ENCODE measurements at regions not wholly inside any gene's neighbourhood (a gene's known extent, or its start where the extent isn't known, plus 50 kb on each side); places are given as distances from the start of the nearest gene placed in this dataset.

DNA sequence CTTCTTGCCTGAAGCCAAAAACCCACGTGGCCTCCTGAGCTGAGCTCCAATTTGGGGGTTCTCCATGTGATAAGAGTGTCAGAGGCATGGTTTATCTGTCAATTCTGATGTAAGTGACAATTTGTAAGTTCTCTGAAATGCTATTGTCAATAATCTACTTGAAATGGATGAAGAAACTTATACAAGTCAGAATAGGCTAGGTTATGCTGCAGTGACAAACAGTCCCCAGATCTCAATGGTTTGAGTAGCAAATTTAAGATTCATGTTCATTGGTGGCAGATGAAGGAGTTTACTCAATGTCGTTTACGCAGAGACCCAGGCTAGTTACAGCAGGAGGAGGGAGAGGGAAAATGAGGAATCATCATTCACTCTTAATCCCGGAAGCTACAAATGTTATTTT, 352.4 kb downstream of the KIF16B start:
- no peak for DNase-seq (ENCODE audit: low spot score)

DNA sequence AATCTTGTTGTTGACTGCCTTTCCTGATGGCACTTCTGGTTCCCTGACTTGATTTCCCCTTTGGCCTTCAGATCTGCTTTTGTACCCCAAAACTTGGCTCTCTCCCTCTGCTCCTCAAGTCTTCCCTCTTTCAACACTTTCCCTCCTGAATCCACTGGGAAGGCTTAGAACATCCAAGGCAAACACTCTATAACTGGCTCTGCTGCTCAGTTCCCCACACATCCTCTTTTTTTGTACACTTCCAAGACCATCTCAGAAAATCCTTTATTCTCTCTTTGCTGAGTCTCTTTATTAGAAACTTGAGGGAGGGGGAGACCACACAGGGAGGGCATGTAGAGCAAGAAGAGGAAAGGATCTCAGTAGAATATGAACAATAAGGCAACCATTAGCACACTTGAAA, 354.1 kb downstream of the KIF16B start:
- no peak for DNase-seq (ENCODE audit: low spot score)

DNA sequence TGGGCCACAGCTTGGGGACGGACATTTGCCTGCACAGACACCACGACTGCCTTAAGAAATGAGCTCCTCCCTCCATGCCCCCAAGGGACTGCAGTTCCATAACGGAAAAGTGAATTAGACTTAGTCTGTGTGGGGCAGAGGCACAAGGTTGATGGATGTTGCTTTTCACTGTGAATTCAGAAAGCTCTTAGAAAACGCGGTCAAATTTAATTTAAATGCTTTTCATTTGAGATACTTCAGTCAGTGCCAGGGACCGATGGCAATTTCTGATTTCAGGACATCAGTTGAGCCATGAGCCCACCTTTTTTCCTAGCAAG, 356.4 kb downstream of the KIF16B start:
- DNase-seq (ENCODE audit: low spot score), result no peak

DNA sequence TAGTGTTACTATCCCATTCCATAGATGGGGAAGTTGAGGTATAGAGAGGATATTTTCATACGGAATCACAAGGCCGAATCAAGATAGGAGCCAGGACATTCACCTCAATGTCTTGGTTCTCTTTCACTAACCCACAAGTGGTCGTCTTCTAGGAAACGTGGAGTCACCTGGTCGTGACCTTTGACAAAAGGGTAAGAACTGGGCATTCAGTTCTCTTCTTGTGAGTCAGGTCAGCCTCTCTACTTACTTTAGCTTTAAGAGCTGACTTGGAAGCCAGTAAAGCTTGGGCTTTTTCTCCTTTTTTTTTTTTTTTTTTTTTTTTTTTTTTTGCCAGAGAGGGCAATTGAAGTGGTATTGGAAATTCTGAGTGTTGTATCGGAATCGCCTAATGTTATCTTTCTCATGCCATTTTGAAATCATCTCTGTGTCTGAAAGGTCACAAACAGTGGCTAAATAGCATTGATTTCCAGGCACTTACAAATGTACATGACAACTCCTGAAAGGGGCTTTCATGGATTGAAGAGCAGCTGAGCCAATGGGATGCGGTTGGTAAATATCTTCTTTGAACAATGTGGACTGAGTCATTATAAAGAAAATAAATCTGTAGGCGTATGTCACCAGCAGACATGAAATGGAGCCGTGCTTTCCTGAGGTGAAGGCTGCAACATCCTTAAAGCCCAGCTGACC, 356.9 kb downstream of the KIF16B start:
- no peak for DNase-seq (ENCODE audit: low spot score)

DNA sequence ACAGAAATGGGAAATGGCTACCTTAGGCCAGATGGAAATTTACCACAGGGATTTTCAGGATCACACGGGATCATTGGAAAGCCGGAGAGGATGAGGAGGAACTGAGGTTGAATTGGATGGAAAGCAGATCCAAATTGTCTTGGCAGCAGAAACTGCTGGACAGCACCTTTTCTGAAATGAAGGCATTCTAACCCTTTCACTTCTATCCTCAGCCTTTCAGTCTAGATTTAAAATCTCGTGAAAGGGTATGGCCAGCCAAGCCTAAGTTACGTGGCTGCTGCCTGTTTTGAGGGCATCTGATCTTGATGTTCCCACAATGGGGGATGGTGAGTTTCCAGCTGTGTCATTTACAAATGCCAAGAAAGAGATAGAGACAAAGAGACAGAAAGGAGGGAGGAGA, 358.2 kb downstream of the KIF16B start:
- no peak for DNase-seq (ENCODE audit: low spot score)

DNA sequence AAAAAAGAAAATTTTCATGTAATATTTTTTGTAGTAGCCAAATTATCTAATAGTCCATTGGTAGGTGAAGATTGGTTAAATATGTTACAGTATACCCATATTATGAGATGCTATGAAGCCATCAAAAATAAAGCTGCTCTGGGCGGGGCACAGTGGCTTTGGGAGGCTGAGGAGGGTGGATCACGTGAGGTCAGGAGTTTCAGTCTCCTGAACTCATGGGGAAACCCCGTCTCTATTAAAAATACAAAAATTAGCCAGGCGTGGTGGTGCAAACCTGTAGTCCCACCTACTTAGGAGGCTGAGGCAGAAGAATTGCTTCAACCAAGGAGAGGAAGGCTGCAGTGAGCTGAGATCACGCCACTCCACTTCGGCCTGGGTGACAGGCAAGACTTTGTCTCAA, 360.5 kb downstream of the KIF16B start:
- no peak for DNase-seq (ENCODE audit: low spot score)

DNA sequence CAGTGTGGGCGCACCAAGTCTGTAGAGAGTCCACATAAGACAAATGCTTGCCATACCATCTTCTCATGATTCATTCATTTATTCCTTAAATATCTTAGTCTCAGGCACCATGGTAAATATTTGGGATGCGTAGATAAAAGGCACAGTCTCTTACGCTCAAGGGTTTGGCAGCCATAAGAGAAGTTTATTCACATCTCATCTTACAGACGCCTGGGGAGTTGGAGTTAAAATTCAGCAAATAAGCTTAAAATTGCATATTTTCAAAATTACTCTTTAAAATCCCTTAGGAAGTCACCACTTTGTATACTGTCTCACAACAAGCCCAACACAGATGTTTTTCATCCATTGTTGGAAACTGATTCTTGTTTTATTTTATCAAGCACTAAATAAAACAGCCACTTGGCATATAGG, 363.3 kb downstream of the KIF16B start:
- no peak for DNase-seq (ENCODE audit: low spot score)

DNA sequence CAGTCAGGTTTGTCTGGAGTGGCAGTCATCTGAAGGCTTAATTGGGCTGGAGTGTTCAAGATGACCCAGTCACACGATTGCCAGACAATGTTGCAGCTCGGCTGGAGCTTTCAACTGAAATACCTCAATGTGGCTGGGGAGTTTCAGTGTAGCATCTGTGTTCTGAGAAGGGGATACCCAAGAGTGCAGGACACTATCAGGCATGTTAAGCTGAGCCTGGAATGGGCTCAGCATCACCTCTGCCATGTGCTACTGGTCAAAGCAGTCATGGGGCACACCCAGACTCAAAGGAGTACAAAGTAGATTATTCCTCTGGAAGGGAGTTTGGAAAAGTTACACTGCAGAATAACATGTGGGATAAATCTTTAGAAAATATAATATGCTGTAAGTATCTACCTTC, 363.9 kb downstream of the KIF16B start:
- no peak for DNase-seq (ENCODE audit: low spot score)

DNA sequence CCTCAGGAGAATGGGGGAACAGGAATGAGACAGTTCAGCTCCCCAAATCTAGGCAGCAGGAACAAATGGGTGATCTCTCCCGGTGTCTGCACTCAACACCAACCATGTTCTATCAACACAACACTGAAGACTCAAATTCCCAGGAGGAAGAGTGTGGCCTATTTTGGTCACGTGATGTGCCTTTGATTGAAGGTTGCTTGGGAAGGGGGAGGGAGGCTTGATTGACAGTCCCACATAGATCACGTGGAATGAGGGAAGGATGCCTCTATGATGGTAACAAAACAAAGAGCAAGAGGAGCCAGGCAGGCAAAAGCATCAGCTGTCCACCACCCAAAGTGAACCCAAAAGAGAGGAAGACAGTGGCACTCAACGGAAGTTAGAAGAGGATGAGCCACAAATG, 364.8 kb downstream of the KIF16B start:
- DNase-seq (ENCODE audit: low spot score), result no peak

DNA sequence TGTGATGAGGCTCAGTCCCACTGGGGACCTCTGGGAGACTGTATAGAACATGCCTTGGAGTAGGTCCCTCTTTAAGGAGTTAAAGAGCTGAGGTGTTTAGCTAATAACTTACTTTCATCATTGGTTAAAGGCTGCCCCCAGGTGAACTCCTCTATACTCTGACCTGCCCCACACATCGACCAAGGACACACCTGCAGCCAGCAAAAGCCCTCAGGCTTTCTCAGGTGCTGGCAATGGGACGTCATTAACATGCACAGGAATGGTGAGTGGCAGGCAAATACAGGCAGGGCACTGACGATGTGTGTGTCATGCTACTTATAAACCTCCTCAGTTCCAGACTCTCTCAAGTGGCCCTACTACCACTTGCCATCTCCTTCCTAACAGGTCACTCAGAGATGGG, 366.4 kb downstream of the KIF16B start:
- DNase-seq (ENCODE audit: low spot score), result no peak

DNA sequence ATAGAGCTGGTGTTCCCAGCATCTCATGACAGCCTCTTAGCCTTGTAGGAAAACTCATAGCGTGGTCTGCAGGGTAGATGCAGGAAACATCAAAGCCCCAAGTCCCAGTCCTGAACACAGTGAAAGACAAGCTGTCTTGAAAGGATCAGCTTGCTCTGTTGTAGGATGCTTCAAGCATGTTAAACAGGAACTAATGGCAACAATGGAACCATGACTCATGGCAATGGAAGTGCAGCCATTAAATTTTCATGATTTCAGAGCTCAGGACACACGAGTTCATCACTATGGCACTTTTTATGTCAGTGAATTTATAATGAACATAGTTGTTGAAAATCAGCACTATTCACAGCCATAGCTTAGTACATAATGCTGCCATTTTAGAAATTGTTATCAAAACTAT, 367.7 kb downstream of the KIF16B start:
- no peak for DNase-seq (ENCODE audit: low spot score)

DNA sequence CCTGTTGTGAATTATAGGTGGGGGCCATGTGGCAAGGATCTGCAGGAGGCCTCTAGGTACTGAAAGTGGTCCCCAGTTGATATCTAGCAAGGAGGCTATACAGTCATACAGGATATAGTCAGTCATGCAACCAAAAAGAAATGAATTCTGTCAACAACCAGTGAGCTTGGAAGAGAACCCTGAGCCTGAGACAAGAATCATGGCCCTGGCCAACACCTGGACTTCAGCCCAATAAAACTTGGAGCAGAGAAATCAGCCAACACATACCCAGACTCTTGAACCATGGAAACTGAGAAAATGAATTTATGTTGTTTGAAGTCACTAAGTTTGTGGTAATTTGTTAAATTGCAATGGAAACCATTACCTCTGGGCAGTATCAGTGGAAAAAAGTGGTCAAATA, 370.2 kb downstream of the KIF16B start:
- no peak for DNase-seq (ENCODE audit: low spot score)

DNA sequence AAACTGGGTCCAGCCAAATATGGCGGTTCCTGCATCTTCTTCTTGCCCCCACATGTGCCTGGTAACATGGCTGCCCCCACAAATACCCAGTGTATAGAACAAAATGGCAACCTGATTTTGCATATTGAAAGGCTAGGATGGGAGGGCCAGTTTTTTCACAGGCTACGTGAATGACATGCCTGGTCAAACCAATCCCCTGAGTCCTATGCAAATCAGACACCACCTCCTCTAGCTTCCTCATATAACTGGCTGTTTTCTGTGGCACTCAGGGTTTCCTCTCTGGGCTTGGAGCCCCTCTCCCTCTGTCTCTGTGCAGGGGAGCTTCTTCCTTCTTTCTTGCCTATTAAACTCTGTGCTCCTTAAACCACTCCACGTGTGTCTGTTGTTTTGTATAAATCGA, 372.1 kb downstream of the KIF16B start:
- no peak for DNase-seq (ENCODE audit: low spot score)

DNA sequence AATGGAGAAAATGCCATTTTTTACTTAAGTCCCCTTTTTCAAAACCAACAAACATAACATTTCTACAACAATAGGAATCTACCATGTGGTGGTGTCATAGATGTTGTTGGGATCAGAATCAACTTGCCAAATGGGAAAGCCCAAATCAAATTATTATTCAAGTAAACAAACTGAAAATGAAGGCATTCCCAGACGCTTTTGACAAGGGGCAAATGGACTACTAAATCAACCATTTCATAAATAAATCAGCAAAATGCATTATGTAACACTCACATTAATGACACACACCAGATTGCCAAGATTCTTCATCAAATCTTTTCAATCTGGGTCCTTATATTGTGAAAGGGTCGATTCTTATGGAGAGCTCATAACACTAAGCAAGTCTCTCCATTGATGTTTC, 375.6 kb downstream of the KIF16B start:
- no peak for DNase-seq (ENCODE audit: low spot score)

DNA sequence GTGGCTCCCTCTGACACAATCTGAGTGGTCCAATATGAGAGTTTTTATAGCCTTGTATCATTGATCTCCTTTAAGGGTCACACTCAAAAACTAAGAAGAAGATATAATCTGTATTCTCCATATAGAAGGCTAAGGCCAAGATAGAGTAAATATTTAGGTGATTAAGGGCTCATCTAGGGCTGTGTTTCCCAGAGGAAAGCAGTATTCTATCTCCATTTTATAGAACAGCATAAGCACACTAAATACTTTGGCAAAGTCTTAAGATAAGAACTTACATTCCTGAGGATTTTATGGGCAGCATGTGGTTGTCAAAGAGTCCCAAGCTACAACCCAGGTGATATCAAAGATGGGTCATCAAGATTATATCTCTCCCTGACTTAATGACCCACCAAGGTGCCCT, 377.6 kb downstream of the KIF16B start:
- DNase-seq (ENCODE audit: low spot score), result no peak

DNA sequence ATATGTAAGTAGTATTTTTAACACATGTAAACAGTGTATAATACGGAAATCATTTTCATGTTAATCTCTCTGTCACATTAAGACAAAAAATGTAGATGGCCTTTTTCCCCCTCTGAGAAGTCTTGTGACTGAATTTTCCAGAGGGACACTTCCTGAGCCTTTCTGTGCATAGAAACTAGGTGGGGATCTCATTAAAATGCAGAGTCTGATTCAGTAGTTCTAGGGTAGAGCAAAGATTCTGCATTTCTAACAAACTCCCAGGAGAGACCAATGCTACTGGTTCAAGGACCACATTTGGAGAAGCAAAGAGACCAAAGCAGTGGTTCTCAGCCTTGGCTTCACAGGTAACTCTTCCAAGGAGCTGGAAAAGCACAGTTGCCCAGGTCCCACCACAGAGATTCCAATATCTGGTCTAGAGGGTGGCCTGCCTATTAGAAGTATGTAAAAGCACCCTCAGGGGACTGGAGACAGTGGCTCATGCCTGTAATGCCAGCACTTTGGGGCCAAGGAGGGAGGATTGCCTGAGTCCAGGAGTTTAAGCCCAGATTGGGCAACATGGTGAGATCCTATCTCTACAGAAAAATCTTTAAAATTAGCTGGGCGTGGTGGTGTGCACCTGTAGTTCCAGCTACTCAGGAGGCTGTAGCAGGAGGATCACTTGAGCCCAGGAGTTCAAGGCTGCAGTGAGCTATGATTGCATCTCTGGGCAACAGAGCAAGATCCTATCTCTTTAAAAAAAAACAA, 378.5 kb downstream of the KIF16B start:
- DNase-seq (ENCODE audit: low spot score), result no peak

DNA sequence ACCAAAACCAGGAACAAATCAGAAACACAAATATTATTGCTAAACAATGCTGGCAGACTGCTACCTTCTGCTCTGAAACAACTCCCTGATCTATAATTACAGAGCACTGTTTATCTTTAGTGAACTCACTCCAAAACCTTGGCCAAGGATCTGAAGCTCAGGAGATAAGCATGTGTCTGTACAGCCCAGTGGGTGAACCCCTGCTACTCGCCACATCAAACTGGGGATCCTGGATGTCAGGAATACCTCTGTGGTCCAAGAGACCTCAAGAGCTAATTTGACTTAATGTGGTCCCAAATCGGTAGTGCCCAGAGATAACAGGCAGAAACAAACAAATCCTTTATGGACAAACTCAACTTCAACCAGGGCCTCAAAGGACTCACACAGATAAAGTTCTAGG, 381.8 kb downstream of the KIF16B start:
- peak; percentile 28 for DNase-seq (ENCODE audit: low spot score)

DNA sequence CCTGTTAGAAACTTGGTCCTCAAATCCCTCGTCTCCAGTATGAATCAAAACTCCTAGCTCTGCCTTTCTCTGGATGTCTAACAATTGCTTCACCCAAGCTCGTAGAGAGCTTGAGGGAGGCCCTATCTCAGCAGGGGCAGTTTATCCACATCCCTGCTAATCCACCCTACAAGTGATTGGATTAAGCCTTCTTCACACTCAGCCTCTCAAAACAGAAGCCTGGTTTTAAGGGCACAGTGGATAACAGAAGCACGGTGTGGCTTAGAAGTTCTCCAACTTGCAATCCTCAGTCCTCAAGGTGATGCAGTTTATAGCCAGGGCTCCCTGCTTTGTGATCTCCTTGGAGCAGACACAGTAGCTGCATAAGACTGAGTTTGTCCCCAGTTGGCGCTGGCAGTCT, 383.9 kb downstream of the KIF16B start:
- no peak for DNase-seq (ENCODE audit: low spot score)

DNA sequence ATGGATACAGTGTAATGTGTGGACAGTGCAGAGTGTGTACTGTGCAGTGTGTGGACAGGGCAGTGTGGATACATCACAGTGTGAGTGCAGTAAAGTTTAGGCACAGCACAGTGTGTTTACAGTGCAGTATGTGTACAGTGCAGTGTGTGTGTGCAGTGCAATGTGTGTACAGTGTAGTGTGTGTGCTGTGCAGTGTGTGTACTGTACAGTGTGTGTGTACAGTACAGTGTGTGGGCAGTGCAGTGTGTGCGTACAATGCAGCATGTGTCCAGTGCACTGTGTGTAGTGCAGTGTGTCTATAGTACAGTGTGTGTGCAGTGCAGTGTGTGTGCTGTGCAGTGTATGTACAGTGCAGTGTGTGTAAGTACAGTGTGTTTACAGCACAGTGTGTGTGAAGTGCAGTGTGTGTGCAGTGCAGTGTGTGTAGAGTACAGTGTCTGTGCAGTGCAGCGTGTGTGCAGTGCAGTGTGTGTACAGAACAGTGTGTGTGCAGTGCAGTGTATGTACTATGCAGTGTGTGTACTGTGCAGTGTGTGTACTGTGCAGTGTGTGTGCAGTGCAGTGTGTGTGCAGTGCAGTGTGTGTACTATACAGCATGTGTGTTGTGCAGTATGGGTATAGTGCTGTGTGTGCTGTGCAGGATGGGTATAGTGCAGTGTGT, 385.2 kb downstream of the KIF16B start:
- DNase-seq (ENCODE audit: low spot score), result no peak

DNA sequence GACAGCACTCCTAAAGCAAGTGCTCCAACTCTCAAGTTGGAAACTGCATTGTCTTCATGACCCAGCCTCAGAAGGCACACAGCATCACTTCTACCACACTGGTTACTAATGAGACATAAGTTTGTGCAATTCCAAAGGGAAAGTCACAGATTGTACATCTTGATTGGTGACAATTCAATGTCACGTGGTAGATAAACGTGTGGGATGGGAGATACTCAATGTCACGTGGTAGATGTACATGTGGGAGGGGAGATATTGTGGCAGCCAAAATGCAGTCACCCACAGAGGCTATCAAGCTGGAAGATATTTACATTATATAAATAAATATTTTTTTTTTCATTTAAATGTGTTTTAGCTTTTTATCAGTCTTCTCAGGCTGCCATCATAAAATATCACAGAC, 393.3 kb downstream of the KIF16B start:
- no peak for DNase-seq (ENCODE audit: low spot score)

DNA sequence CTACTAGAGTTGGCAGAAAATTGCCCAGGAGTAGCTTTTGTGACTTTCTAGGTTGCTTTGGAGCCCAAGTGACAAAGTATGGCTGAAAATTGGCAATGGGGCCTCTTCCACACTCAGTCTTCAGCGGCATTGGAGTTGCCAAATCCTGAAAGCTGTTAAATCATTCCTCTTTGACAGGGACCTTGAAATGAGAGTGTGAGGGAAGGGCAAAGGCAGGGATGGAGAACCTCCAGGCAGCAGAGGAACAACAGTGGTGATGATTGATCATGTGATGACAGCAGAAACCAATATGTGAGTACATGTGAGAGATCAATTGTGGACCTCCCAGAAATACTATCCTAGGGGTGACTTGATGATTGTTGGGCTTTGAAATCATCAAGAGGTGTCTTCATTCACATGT, 393.9 kb downstream of the KIF16B start:
- no peak for DNase-seq (ENCODE audit: low spot score)

DNA sequence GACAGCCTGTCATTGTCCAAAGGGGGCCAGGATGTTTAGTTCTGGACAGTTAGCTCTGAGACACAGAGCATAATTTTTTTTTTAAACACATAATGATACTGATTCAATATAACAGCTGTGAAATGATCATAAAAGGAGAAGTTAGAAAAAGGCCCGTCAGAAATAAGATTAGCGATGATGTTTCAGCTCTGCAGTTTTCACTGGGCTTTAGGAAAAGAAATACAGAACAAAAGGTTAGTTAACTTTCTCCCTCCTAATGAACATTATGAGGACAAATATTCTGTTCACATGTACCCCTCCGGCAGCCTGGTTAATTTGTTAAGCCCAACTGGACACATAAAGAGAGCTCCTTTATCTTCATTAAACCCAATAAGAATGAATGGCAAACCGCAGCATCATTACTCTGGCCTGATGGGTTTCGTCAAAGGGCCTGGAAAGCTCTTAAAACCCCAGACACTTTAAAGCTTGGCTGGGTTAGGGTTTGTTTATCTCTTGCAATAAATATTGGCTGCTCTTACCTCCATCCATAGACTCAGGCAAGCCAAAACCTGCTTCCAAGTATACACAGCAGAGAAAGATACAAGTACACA, 394.6 kb downstream of the KIF16B start:
- no peak for DNase-seq (ENCODE audit: low spot score)

DNA sequence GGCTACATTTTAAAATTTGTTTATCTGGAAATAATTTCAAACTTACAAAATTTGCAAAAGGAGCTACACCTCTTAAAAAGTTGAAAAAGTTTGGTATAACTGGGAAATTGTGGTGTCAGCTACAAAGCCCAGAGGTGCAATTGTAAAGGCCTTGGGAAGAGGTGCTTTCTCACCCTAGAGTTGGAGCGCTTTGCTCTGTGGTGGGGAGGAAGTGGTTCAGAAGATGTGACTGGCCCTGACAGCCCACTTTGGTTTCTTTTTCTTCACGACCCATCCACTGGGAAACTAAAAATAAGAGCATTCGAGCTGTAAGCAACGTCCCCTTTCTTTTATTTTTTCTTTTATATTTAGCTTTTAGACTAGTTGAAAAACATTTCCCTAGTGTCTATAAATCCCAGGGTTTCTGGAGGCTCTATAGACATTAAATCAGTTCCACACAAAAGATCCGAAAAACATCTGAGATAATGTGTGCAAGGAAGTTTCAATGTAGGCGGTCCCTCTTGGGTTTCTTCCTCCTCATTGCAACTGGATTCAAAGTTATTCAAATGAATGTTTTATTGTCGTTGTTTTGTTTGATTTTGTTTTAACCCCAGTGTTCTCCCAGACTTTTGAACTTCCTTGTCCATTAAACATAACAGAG, 397.8 kb downstream of the KIF16B start:
- no peak for DNase-seq (ENCODE audit: low spot score)
